ENCODE measurements at regions not wholly inside any gene's neighbourhood (a gene's known extent, or its start where the extent isn't known, plus 50 kb on each side); places are given as distances from the start of the nearest gene placed in this dataset.

- TF ChIP-seq POLR2A (IDR thresholded peaks at IDR 0.05; ENCODE audit: low read depth, low read length) (no peak), POLR2AphosphoS5 (IDR thresholded peaks at IDR 0.05; ENCODE audit: low read depth, low read length) (no peak)
Observed at GRCh38 chr2:154537843-154538450, 160.5 kb upstream of the KCNJ3 start.
